Caco-2 (cell line): ENCODE measurements at regions not wholly inside any gene's neighbourhood (a gene's known extent, or its start where the extent isn't known, plus 50 kb on each side); places are given as distances from the start of the nearest gene placed in this dataset.
A peak's percentile ranks its signal among the peaks of the same experiment; 100 is the strongest.

ENCODE experiments used
- BruUV-seq: library from RNA; stranded (reverse); fragments of 400-500 nt; replicated peaks from 2 replicates; lab custom pipeline; 2021; lab: Mats Ljungman, UMichigan
- CTCF ChIA-PET: fragments of 300-600 bp; sonication (Branson Sonifier 250); formaldehyde crosslinking; loops from one replicate; lab custom pipeline; 2022; ENCODE audit warnings: antibody characterized with exemption; lab: Charles Lee
- POLR2A ChIA-PET: fragments of 300-600 bp; sonication (Branson Sonifier 250); formaldehyde crosslinking; loops from one replicate; lab custom pipeline; 2022; ENCODE audit warnings: antibody characterized with exemption; lab: Charles Lee
- DNase-seq, 2 experiments: peaks; one replicate each; pipeline versions ENCODE4 v3.0.0 to v3.0.0-alpha.2; 2020 to 2022
- H3K27me3 ChIP-seq: replicated peaks from 2 replicates; pipeline ENCODE4 v1.6.0; 2011; ENCODE audit warnings: low read length; ENCODE audit not compliant: control insufficient read depth, insufficient read depth
- H3K36me3 ChIP-seq: 2 replicates; pipeline ENCODE4 v1.5.1; 2011; ENCODE audit warnings: low read length; ENCODE audit not compliant: control insufficient read depth, insufficient read depth
- H3K4me1 ChIP-seq: fragments of 250-450 bp; sonication (Bioruptor Pico); 2 replicates; pipeline ENCODE4 v1.5.1; 2020; ENCODE audit warnings: mild to moderate bottlenecking
- H3K4me3 ChIP-seq: 2 replicates; pipeline ENCODE4 v1.5.1; 2011; ENCODE audit warnings: low read depth, mild to moderate bottlenecking, control low read depth, low read length
- H3K9me3 ChIP-seq: fragments of 250-450 bp; sonication (Bioruptor Pico); 2 replicates; pipeline ENCODE4 v1.5.1; 2020; ENCODE audit warnings: mild to moderate bottlenecking, moderate library complexity
- H3K27ac Mint-ChIP-seq: one replicate; pipeline ENCODE4 v1.8.0; 2022; ENCODE audit warnings: mixed read lengths; ENCODE audit not compliant: unreplicated experiment
- H3K27me3 Mint-ChIP-seq: one replicate; pipeline ENCODE4 v1.8.0; 2022; ENCODE audit warnings: mixed read lengths; ENCODE audit not compliant: insufficient read depth, unreplicated experiment
- H3K36me3 Mint-ChIP-seq: one replicate; pipeline ENCODE4 v1.8.0; 2022; ENCODE audit warnings: mild to moderate bottlenecking, mixed read lengths; ENCODE audit not compliant: insufficient read depth, unreplicated experiment
- H3K4me1 Mint-ChIP-seq: one replicate; pipeline ENCODE4 v1.8.0; 2022; ENCODE audit warnings: low read depth, mixed read lengths; ENCODE audit not compliant: unreplicated experiment
- H3K4me3 Mint-ChIP-seq: one replicate; pipeline ENCODE4 v1.8.0; 2022; ENCODE audit warnings: mild to moderate bottlenecking, moderate library complexity, mixed read lengths; ENCODE audit not compliant: unreplicated experiment
- H3K9me3 Mint-ChIP-seq: one replicate; pipeline ENCODE4 v1.8.0; 2022; ENCODE audit warnings: mixed read lengths; ENCODE audit not compliant: unreplicated experiment
- intact Hi-C: fragments of 100-400 bp; cut with micrococcal nuclease; formaldehyde crosslinking; loops from one replicate; pipeline ENCODE4 v1.10.0; 2022; ENCODE audit not compliant: unreplicated experiment
- TF ChIP-seq, protein P1 (sequence below), 2 experiments: fragments of 200-600 bp in 1 of 2; IDR thresholded peaks; 1 replicate in 1 of 2; 2 replicates in 1 of 2; pipeline versions ENCODE4 v1.5.1 to v1.8.0; 2011 to 2022; ENCODE audit warnings: antibody characterized with exemption in 1 of 2, control low read depth in 1 of 2, inconsistent platforms in 1 of 2, low read depth in 1 of 2, low read length in 1 of 2, mild to moderate bottlenecking in 1 of 2, moderate library complexity in 1 of 2; ENCODE audit not compliant: insufficient read depth in 1 of 2, severe bottlenecking in 1 of 2, unreplicated experiment in 1 of 2

- no peaks in the 10 kb centered on the region for H3K36me3 ChIP-seq
- H3K4me1 Mint-ChIP-seq: no peaks in the 10 kb centered on the region
- no peak overlapping the region for H3K27ac Mint-ChIP-seq
- TF ChIP-seq, protein P1, sequence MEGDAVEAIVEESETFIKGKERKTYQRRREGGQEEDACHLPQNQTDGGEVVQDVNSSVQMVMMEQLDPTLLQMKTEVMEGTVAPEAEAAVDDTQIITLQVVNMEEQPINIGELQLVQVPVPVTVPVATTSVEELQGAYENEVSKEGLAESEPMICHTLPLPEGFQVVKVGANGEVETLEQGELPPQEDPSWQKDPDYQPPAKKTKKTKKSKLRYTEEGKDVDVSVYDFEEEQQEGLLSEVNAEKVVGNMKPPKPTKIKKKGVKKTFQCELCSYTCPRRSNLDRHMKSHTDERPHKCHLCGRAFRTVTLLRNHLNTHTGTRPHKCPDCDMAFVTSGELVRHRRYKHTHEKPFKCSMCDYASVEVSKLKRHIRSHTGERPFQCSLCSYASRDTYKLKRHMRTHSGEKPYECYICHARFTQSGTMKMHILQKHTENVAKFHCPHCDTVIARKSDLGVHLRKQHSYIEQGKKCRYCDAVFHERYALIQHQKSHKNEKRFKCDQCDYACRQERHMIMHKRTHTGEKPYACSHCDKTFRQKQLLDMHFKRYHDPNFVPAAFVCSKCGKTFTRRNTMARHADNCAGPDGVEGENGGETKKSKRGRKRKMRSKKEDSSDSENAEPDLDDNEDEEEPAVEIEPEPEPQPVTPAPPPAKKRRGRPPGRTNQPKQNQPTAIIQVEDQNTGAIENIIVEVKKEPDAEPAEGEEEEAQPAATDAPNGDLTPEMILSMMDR (IDR thresholded peaks at IDR 0.05; ENCODE audit: insufficient read depth in 1 of 2, low read depth in 1 of 2, low read length in 1 of 2, severe bottlenecking in 1 of 2, unreplicated experiment in 1 of 2): no peak
- no peaks in the 10 kb centered on the region for H3K36me3 Mint-ChIP-seq
- no peak overlapping the region for H3K4me3 Mint-ChIP-seq
- BruUV-seq: no TSS peak
- CTCF ChIA-PET: no interaction called here
- no peak for DNase-seq
- peaks cover 16% of the 10 kb centered on the region; the same call in 1 of the 2 replicates for H3K9me3 ChIP-seq
- intact Hi-C loops: no loop called here
- no peak overlapping the region for H3K4me3 ChIP-seq
- H3K9me3 Mint-ChIP-seq: peaks cover 10% of the 10 kb centered on the region
- H3K27me3 ChIP-seq: no peaks in the 10 kb centered on the region
- no peaks in the 10 kb centered on the region for H3K27me3 Mint-ChIP-seq
- no peaks in the 10 kb centered on the region for H3K4me1 ChIP-seq
- POLR2A ChIA-PET: no interaction called here
Measured at GRCh38 chr3:144585953-144586352, 614.3 kb downstream of the DIPK2A start.

- ChIA-PET POLR2A (no interaction called here), CTCF (no interaction called here)
- TF ChIP-seq, protein P1 (IDR thresholded peaks at IDR 0.05; ENCODE audit: insufficient read depth in 1 of 2, low read depth in 1 of 2, low read length in 1 of 2, severe bottlenecking in 1 of 2, unreplicated experiment in 1 of 2): no peak
- no peaks in the 10 kb centered on the region for H3K4me1 Mint-ChIP-seq
- Histone ChIP-seq H3K4me1 (no peaks in the 10 kb centered on the region), H3K4me3 (no peak overlapping the region), H3K27me3 (no peaks in the 10 kb centered on the region), H3K9me3 (peaks cover 16% of the 10 kb centered on the region; the same call in 1 of the 2 replicates), H3K36me3 (no peaks in the 10 kb centered on the region)
- H3K27me3 Mint-ChIP-seq: no peaks in the 10 kb centered on the region
- H3K36me3 Mint-ChIP-seq: no peaks in the 10 kb centered on the region
- peaks cover 6% of the 10 kb centered on the region for H3K9me3 Mint-ChIP-seq
- H3K27ac Mint-ChIP-seq: no peak overlapping the region
- intact Hi-C loops: no loop called here
- DNase-seq: peak in 1 of 2 experiments; percentile 16
- no TSS peak for BruUV-seq
- H3K4me3 Mint-ChIP-seq: no peak overlapping the region
Measured at GRCh38 chr3:144586382-144586781, 614.8 kb downstream of the DIPK2A start.

DNA sequence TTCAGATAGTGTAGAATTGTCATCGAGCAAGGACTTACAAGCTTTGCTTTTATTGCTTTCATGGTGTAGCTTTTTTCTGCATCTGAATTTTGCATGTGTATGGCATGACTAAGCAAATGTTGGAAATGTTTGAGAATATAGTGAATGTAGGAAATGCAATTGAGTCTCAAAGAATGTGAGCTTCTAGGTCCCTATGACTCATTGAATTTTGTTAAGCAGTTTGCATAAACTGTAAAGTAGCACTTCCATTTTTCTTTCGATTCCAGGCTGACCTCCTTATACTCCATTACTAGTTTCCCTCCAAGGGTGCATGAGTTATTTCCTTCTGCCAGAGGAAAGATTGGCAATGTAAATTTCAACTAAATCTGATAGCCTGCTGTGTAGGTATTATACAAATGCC, 619.2 kb downstream of the DIPK2A start:
- ChIA-PET CTCF (no interaction called here), POLR2A (no interaction called here)
- BruUV-seq: no TSS peak
- no peak overlapping the region for H3K4me3 Mint-ChIP-seq
- H3K27ac Mint-ChIP-seq: no peak overlapping the region
- 0 out of 2 replicates have a peak, but pooled peaks cover 7% of the 10 kb centered on the region for H3K9me3 ChIP-seq
- H3K36me3 ChIP-seq: no peaks in the 10 kb centered on the region
- intact Hi-C loops: no loop called here
- no peak overlapping the region for H3K4me3 ChIP-seq
- H3K4me1 ChIP-seq: peaks cover 6% of the 10 kb centered on the region
- TF ChIP-seq, protein P1 (IDR thresholded peaks at IDR 0.05; ENCODE audit: insufficient read depth in 1 of 2, low read depth in 1 of 2, low read length in 1 of 2, severe bottlenecking in 1 of 2, unreplicated experiment in 1 of 2): no peak
- H3K27me3 ChIP-seq: no peaks in the 10 kb centered on the region
- no peaks in the 10 kb centered on the region for H3K27me3 Mint-ChIP-seq
- H3K4me1 Mint-ChIP-seq: no peaks in the 10 kb centered on the region
- H3K9me3 Mint-ChIP-seq: no peaks in the 10 kb centered on the region
- no peak for DNase-seq
- H3K36me3 Mint-ChIP-seq: no peaks in the 10 kb centered on the region
